ENCODE measurements at regions not wholly inside any gene's neighbourhood (a gene's known extent, or its start where the extent isn't known, plus 50 kb on each side); places are given as distances from the start of the nearest gene placed in this dataset.
"Not testable (repeated sequence)": the region's sequence is repeated elsewhere in the genome, so short reads cannot be mapped to it uniquely, and the experiment has no call there.

DNA sequence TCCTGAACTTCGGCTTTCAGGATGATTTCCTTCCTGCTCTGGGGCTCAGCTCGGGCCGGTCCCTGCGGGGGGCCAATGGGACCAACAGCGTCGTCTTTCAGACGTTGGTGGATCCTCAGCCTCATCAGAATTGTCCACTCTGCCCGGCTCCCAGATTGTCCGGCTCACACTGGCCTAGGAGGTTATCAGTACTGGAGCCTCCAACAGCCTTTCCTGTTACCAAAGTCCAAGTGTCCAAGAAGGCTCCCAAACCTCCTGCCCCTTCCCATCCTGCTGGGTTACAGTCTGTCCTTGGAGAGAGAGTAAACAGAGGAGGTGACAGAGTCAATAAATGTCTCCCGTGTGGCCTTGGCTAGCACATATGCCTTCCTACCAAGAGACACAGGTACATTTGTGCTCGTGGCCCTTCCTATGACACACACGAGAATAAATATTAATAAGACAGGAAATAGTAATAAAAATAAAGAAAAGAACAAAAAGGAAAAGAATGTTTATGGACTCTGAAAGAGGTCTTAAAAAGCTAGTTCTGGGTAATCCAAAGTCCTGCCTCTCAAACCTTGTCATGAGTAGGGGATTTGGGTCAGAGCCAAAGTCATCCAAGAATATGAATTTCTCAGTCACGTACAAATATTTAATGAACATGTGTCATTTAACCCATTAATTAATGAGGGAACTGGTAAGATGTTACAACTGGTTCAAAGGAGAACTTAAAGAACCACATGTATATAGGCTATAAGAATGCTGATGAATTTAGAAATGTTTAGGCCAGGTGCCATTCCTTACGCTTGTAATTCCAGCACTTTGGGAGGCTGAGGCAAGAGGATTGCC, 80.8 kb upstream of the SLC2A1 start:
- no peak for DNase-seq

GRCh38 chr1:43038232-43038935, 79.7 kb upstream of the SLC2A1 start:
- no peak for DNase-seq

- no peak for DNase-seq
Observed at GRCh38 chr1:43037466-43037865, 78.8 kb upstream of the SLC2A1 start.

GRCh38 chr1:43036932-43037331, 78.3 kb upstream of the SLC2A1 start:
- no peak for DNase-seq

DNA sequence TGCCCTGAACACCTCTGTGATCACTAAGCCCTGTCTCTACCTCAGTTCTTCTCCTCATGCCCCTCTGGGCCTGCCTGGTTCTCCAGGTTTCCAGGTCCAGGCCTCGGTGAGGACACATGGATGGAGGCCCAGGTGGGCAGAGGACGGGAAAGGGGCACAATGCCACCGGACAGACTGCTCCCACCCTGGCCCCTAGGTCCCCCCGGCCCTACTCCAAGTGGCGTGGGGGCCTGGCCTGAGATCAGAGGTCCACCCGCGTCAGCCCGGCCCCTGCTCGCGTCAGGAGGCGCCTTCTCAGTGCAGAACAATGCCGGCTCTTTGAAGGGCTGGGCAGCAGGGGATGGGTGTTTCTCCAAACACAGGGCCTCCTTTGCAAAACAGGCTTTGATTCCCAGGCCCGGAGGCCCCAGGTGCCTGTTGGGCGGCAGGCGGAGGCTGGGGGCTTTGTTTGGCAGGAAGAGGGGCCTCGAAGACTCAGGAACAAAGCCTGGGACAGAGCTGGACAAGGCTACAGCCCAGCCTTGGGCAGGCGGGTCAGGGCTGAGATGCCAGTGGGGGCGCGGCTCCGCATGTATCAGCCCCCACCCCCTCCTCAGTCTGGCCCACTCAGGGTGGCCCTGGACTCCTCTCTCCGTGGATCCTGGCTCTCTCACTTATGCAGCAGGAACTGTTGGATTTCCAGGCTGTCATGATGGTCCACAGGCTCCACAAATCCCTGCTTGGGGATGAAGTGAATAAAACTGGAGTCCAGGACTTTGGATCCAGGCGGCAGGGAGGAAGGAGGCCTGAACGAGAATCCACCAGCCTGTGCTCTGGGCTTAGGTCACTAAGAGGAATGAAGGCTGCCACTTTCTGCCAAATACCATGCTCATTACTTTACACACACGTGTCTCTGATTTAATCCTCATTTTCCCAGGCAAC, 77.4 kb upstream of the SLC2A1 start:
- no peak for DNase-seq

- no peak for DNase-seq
Observed at GRCh38 chr1:43034778-43035177, 76.1 kb upstream of the SLC2A1 start.

- no peak for DNase-seq
Observed at GRCh38 chr1:43034195-43034658, 75.6 kb upstream of the SLC2A1 start.

DNA sequence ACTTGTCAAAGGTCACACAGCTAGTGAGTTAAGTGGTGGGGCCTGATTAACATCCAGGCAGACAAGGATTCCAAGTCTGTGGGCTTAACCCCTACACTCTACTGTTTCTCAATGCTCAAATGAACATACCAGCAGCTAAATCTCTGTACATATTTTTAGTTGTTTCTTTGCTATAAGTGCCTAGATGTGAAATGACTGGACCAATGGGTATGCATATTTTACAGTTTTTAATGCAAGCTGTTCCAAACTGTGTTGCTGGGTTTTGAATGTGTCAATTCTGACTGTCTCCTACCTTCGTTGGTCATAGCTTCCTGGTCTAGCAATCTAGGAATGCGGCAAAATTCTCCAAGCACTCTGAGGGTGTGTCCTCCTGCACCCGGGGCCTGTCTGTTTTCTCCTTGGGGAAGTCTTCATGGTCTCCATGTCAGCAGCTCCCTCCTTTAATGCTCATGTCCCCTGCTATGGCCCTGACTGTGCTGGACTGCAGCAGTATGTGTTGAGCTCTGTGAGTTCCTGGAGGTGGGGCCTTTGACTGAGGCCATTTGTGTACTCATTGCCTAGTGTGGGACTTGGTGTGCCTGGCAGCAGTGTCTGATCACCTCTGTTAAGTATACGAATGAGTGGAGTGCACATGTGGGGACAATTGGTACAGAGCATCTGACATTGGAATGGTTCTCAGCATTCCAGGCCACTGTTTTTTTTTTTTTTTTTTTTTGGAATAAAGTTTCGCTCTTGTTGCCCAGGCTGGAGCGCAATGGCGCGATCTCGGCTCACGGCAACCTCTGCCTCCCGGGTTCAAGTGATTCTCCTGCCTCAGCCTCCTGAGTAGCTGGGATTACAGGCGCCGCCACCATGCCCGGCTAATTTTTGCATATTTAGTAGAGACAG, 72.9 kb upstream of the SLC2A1 start:
- no peak for DNase-seq

GRCh38 chr1:43024905-43025304, 66.2 kb upstream of the SLC2A1 start:
- no peak for DNase-seq

DNA sequence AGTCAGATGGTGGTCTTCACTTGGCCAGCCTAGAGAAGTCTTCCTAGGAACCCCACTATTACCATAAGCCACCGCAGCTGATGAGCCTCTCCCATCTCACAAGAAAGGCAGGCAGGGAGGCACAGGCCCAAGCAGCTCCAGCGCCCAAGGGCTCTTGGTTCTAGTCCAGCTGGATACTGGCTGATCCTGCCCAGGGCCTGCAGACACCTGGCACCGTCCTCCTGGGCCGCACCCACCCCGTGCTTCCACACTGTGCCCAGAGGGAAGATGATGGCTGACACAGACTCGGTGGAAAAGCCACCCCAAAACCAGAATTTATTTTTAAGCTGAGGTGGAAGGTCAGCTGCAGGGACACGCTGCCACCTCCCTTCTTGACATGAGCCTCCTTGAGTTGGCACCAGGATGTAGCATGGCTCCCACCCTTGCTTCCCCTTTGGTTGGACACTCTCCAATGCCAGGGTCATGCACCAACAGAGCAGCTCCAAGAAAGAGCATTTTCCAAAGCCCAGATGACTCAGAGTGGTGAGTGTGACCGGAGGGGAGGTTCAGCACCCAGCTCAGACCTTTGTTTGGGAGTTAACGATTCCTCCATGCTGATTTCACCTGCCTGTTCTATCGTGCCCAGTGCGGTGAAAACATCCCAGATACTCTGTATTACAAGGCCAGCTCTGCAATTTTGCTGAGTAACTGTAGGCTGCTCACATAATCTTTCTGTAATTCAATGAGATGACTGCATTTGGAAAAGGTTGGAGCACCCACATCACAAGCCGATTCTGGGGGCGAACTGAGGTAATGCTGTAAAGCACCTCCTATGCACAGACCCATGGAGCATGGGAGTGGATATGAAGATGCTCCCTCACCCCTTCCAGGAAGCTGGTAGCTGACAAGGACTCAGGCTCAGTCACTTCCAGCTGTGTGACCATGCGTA, 63.1 kb upstream of the SLC2A1 start:
- DNase-seq = no peak

DNA sequence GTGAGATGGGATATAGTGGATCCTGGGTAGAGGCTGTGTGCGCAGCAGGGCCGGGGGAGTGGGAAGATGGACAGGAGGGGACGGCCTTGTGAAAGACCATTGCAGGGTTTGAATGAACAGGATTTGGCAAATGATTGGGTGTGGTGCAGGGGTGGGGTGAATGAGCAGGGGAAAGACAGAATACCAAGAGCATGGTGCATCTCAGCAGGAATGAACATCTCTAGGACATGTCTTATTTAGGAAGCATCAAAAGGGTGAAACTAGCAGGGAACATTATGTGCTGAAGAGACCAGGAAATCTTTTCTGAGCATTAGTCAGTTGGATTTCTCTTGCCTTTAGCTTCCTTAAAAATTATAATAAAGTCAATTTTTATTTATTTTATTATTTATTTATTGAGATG, 60.6 kb upstream of the SLC2A1 start:
- DNase-seq = no peak

DNA sequence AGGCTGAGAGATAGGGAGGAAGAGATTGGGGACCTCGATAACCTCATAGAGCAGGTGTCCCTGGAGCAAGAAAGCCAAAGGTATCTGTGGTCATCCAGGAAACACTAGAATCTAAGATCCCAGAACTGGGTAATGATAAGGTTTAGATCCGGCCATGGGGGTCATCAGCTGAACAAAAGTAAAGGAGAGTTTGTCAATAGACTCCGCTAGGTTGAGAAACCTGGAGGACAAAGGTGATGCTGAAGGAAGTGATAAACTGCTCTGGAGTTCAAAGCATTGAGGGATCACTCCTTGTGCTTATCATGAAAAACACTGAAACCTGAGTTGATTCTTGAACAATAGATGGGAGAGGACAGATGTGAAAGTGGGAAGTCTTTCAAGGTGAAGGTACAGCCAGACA, 59.5 kb upstream of the SLC2A1 start:
- DNase-seq = no peak

DNA sequence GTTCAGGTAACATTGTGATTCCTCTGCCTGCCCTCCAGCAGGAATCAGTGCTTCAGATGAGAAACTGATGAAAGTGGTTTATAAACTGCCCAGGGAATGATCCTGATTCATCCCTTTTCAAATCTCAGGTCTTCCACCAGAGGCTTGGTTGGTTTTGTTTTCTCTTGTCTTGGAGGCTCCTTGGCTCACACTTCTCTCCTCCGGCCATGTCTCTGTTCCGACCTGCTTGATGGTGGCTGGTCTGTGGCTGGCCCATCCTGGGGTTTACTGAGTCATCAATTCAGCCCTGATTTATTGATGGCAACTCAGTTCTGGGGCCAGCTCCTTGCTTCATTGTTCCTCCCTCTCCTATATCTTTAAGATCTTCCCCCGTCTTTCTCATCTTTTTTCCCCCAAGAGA, 56.6 kb upstream of the SLC2A1 start:
- DNase-seq = no peak

DNA sequence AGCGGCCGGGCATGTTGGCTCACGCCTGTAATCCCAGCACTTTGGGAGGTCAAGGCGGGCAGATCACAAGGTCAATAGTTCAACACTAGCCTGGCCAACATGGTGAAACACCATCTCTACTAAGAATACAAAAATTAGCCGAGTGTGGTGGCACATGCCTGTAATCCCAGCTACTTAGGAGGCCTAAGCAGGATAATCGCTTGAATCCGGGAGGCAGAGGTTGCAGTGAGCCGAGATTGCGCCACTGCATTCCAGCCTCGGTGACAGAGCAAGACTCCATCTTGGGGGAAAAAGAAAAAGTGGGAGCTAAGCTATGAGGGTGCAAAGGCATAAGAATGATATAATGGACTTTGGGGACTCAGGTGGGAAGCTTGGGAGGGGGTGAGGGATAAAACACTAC, 55.9 kb upstream of the SLC2A1 start:
- not testable (repeated sequence) for DNase-seq

DNA sequence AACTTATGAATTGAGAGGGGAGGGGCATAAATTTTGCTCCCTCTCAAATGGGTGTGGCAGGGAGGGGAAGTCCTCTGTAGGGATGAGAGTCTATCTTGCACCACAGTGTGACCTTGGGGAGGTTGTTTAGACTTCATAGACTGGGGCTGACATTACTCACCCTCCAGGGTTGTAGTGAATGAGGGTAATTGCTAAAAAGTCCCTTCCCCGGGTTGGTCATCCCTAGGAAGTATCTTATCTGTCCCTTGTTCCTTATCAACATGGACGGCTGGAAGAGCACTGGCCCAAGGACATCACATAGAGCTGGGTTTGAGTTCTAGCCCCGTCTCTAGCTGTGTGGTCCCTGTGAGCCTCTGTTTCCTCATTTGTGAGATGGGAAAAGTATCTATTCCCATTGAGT, 52.4 kb upstream of the SLC2A1 start:
- DNase-seq = no peak

- DNase-seq = no peak
Observed at GRCh38 chr1:43009274-43009673, 50.6 kb upstream of the SLC2A1 start.

DNA sequence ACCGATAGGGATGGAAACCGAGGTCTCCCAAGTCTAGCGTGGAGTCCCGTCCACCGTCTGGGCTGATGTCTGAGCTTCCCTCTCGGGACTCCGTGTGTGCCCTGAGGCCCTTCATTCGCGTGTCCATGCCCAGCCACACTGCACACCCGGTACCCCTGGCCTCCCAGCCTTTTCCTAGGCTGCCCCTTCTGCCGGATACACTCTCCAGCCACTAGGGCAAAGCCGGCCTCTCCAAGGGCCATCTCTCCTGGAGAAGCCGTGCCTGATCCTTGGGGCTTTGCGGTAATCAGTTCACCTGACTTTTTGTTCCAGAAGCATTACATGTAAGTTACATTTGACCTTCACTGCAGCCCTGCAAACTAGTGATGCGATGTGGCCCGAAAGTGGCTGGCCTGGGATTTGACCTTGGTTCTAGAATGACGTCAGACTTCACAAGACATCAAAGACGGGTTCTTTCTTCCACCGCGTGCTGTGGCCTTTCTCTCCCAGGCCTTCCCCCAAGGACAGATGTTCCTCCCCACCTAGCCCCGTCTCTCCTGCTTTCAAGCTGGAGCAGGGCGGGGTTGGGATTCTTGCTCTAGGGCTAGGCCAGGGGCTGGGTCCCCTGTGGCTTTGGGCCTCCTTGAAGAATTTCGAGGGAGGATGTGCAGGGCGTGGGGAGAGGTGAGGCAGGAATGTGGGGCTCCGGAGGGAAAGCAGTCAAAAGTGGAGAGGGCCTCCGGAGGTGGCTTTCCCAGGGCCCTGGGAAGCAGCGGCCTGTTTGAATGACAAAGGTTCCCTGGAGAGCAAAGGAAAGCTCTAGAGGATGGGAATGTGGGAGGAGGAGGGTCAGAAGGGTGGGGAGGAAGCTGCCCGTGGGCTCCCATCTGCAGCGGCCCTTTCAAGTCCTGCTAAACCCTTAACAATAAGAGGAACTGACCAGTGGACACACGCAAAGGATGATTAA, 49.7 kb upstream of the SLC2A1 start:
- DNase-seq = no peak
